ENCODE measurements at regions not wholly inside any gene's neighbourhood (a gene's known extent, or its start where the extent isn't known, plus 50 kb on each side); places are given as distances from the start of the nearest gene placed in this dataset.

GRCh38 chr3:65151666-65152065, 463.9 kb upstream of the ADAMTS9 start:
- Histone ChIP-seq H3K4me3 (no peak overlapping the region), H3K27ac (no peak overlapping the region), H3K4me1 (no peaks in the 10 kb centered on the region), H3K36me3 (ENCODE audit: insufficient read depth in 1 of 2, low read depth in 1 of 2) (no peaks in the 10 kb centered on the region), H3K27me3 (ENCODE audit: insufficient read depth in 3 of 3, low read length in 2 of 3) (no peaks in the 10 kb centered on the region), H3K9me3 (no peaks in the 10 kb centered on the region)
- TF ChIP-seq CTCF (IDR thresholded peaks at IDR 0.05): no peak
- intact Hi-C loops (cut with DNase I): no loop called here
- WGBS, 3 donors: 83 to 92% (median 88%) methylated on average over 6 of the region's 6 CpGs
- DNase-seq: no peak
- ATAC-seq: no peak

- Histone ChIP-seq H3K36me3 (ENCODE audit: insufficient read depth in 1 of 2, low read depth in 1 of 2) (no peaks in the 10 kb centered on the region), H3K4me3 (no peak overlapping the region), H3K27ac (no peak overlapping the region), H3K9me3 (no peaks in the 10 kb centered on the region), H3K27me3 (ENCODE audit: insufficient read depth in 3 of 3, low read length in 2 of 3) (no peaks in the 10 kb centered on the region), H3K4me1 (no peaks in the 10 kb centered on the region)
- WGBS, 3 donors: 95 to 100% (median 100%) methylated on average over 1 of the region's 1 CpG
- TF ChIP-seq CTCF (IDR thresholded peaks at IDR 0.05): no peak
- ATAC-seq (no peak), DNase-seq (no peak)
- intact Hi-C loops (cut with DNase I): no loop called here
Measured at GRCh38 chr3:65149877-65150276, 462.1 kb upstream of the ADAMTS9 start.

GRCh38 chr3:65148687-65149086, 460.9 kb upstream of the ADAMTS9 start:
- intact Hi-C loops (cut with DNase I): no loop called here

DNA sequence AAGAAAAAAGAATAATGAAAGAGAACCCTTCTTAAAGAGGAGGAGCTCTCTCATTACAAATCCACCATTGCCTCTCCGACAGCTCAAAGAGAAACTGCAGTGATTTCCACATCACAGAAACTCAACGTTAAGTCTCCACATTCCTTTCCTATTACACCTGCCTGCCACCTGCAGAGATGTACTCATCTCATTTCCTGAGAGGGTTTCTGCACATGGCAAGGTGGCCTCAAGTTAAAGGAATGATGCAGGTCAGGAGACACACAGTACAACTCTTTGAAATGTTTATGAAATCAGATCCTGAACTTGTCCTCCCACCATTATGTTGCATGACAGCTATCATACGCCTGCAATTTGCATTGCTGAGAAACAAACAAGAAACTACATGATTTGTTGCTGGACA, 458.4 kb upstream of the ADAMTS9 start:
- no peak for ATAC-seq
- 60 to 76% (median 61%) methylated on average over 3 of the region's 3 CpGs for WGBS, 3 donors
- H3K9me3 ChIP-seq: no peaks in the 10 kb centered on the region

More at GRCh38 chr3:65148687-65149086, 460.9 kb upstream of the ADAMTS9 start:
- H3K27me3 ChIP-seq (ENCODE audit: insufficient read depth in 3 of 3, low read length in 2 of 3): no peaks in the 10 kb centered on the region
- no peak for TF ChIP-seq CTCF (IDR thresholded peaks at IDR 0.05)
- H3K4me3 ChIP-seq: no peak overlapping the region
- WGBS, 3 donors: 53 to 82% (median 70%) methylated on average over 2 of the region's 2 CpGs
- no peaks in the 10 kb centered on the region for H3K36me3 ChIP-seq (ENCODE audit: insufficient read depth in 1 of 2, low read depth in 1 of 2)
- no peak for DNase-seq
- ATAC-seq: no peak
- no peak overlapping the region for H3K27ac ChIP-seq
- H3K4me1 ChIP-seq: no peaks in the 10 kb centered on the region
- no peaks in the 10 kb centered on the region for H3K9me3 ChIP-seq

More for the DNA sequence above, 458.4 kb upstream of the ADAMTS9 start:
- no peak for TF ChIP-seq CTCF (IDR thresholded peaks at IDR 0.05)
- H3K36me3 ChIP-seq (ENCODE audit: insufficient read depth in 1 of 2, low read depth in 1 of 2): no peaks in the 10 kb centered on the region
- H3K4me1 ChIP-seq: no peaks in the 10 kb centered on the region
- no peak for DNase-seq
- H3K27me3 ChIP-seq (ENCODE audit: insufficient read depth in 3 of 3, low read length in 2 of 3): no peaks in the 10 kb centered on the region
- no peak overlapping the region for H3K27ac ChIP-seq
- intact Hi-C loops (cut with DNase I): no loop called here
- no peak overlapping the region for H3K4me3 ChIP-seq
